ENCODE measurements at regions not wholly inside any gene's neighbourhood (a gene's known extent, or its start where the extent isn't known, plus 50 kb on each side); places are given as distances from the start of the nearest gene placed in this dataset.
"Not testable (repeated sequence)": the region's sequence is repeated elsewhere in the genome, so short reads cannot be mapped to it uniquely, and the experiment has no call there.

DNA sequence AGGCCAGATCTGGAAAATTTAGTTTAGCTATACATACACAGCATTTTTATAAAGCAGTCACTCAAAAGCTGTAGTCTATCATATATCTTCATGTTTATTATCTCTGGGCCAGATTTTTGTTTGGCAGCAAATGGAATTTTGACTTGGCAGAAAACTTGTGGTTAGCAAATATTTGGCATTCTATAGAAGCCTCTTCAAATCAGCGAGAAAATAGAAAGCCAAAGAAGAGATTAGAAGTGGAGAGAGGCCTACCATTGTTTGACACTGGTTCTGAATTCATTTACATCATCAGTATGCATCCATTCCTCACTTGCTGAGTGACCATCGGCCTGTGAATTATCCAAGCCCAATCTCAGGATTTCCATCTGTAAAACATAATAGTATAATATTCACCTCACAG is 1077.6 kb downstream of the GALC start:
- TF ChIP-seq, protein P1, sequence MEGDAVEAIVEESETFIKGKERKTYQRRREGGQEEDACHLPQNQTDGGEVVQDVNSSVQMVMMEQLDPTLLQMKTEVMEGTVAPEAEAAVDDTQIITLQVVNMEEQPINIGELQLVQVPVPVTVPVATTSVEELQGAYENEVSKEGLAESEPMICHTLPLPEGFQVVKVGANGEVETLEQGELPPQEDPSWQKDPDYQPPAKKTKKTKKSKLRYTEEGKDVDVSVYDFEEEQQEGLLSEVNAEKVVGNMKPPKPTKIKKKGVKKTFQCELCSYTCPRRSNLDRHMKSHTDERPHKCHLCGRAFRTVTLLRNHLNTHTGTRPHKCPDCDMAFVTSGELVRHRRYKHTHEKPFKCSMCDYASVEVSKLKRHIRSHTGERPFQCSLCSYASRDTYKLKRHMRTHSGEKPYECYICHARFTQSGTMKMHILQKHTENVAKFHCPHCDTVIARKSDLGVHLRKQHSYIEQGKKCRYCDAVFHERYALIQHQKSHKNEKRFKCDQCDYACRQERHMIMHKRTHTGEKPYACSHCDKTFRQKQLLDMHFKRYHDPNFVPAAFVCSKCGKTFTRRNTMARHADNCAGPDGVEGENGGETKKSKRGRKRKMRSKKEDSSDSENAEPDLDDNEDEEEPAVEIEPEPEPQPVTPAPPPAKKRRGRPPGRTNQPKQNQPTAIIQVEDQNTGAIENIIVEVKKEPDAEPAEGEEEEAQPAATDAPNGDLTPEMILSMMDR (conservative IDR thresholded peaks at IDR 0.05; ENCODE audit: control insufficient read depth, insufficient read depth, low read depth, low read length): no peak
- no peak for DNase-seq (ENCODE audit: low read depth)
- no peak overlapping the region for H3K4me3 ChIP-seq (ENCODE audit: control insufficient read depth, low read depth, low read length)

DNA sequence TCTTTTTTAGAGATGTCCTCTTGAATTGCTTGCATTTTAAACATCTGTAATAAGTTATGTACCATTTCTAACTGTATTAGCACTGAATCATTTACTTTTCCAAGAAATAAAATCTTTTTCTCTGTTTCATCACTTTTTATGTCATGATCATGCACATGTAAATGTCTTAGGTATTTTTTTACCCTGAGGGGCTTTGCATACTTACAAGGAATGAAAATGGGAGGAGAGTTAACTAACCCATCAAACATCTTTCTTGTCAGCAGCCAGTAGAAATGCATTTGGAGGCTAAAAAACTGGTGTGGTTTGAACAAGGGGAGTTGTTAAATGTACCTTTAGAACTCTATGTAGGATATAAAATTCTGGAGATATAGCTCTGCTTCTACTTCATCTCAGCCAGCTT is 1080.3 kb downstream of the GALC start:
- no peak overlapping the region for H3K4me3 ChIP-seq (ENCODE audit: control insufficient read depth, low read depth, low read length)

DNA sequence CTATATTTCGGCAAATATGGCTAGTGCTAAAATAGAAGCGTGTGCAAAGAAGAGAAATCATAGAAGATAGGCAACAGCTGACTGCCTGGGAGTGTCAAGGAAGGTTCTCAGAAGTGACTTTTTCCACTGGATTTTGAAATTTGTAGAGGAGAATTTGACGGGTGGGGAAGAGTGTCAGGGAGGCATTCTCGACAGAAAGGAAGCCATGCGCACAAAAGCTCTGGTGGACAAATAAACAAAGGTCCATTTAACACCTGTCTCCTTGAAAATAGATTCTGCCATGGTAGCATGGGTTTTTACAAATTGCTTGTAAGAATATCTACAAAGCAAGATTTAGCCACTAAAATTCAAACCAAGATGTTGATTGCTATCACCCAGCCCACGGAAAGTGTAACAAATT is 1081.5 kb downstream of the GALC start:
- TF ChIP-seq, protein P1 (conservative IDR thresholded peaks at IDR 0.05; ENCODE audit: control insufficient read depth, insufficient read depth, low read depth, low read length): no peak
- no peak overlapping the region for H3K4me3 ChIP-seq (ENCODE audit: control insufficient read depth, low read depth, low read length)
- DNase-seq (ENCODE audit: low read depth): no peak

More for the DNA sequence above, 1080.3 kb downstream of the GALC start:
- DNase-seq (ENCODE audit: low read depth): no peak
- TF ChIP-seq, protein P1 (conservative IDR thresholded peaks at IDR 0.05; ENCODE audit: control insufficient read depth, insufficient read depth, low read depth, low read length): no peak

DNA sequence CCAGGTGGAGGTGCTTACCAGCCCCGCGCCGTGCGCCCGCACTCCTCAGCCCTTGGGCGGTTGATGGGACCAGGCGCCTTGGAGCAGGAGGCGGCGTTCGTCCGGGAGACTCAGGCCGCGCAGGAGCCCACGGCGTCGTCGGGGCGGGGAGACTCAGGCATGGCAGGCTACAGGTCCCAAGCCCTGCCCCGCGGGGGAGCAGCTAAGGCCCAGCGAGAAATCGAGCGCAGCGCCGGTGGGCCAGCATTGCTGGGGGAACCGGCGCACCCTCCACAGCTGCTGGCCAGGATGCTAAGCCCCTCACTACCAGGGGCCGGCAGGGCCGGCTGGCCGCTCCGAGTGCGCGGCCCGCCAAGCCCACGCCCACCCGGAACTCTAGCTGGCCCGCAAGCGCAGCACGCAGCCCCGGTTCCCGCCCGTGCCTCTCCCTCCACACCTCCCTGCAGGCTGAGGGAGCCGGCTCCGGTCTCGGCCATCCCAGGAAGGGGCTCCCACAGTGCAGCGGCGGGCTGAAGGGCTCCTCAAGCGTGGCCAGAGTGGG is 1087.5 kb downstream of the GALC start:
- not testable (repeated sequence) for H3K4me3 ChIP-seq (ENCODE audit: control insufficient read depth, low read depth, low read length); DNase-seq (ENCODE audit: low read depth)

DNA sequence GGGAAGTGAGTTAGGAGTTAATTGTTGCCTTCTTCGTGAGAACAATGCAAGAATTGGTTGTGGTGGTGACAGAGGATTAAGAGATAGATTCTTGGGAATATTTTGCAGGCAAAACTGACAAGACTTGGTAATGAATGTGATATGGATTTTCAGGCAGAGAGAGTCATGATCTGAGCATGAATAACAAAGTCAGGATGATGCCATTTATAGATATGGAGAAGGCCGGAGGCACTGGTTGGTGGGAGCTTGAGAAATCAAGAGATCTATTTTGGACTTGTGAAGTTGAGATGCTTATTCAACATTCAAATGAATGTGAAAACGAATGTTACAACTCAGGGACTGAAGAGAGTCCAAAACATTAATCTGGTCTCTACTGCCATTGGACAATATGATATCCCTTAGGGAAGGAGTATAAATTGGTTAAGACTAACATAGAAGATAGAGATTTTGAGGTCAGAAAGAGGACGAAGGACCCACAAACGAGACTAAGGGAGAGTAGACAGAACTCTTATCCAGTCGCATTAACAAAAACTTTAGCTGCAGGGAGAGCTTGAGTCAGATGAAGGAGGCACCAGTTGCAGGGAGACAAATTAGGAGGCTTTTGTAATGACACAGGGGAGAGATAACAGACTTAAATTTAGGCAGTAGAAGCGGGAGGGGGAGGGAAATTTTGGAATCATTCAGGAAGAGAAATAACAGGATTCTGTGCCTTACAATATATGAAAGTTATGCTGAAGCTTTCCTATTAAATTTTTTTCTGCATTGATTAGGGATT is 1090.6 kb downstream of the GALC start:
- no peak overlapping the region for H3K4me3 ChIP-seq (ENCODE audit: control insufficient read depth, low read depth, low read length)
- TF ChIP-seq, protein P1 (conservative IDR thresholded peaks at IDR 0.05; ENCODE audit: control insufficient read depth, insufficient read depth, low read depth, low read length): no peak
- no peak for DNase-seq (ENCODE audit: low read depth)

DNA sequence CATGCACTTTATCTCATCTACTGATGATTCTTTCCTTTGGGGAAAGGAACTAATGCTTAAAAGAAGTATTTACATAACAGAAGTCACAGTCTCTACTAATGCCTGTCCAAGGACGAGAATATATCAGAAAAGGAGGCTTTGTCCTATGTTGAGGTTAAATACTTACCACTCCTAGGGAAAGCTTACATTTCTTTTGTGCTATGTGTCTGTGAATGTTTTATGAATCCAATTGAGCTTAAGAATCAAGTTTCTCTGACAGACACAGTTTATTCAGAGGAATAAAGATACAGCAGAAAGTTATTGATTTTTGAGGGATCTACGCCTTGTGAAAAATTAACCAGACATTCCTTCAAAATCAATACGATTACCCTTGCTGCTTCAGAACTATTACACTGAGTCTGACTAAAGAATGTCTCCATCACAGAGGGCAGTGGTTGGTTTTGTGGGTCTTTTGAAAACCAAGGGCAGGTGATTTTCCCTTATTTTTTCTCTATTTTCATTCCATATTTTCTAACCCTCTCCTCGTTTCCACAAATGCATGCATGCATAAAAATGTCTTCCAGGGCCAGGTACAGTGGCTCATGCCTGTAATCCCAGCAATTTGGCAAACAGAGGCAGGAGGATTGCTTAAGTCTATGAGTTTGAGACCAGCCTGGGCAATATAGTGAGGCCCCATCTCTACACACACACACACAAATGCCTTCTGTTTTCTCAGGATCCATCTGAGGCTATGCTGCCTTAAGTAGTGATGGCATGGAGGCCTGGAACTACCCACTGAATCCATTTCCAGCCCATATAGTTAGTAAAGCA is 1095.1 kb downstream of the GALC start:
- DNase-seq (ENCODE audit: low read depth): no peak
- H3K4me3 ChIP-seq (ENCODE audit: control insufficient read depth, low read depth, low read length): no peak overlapping the region
- TF ChIP-seq, protein P1 (conservative IDR thresholded peaks at IDR 0.05; ENCODE audit: control insufficient read depth, insufficient read depth, low read depth, low read length): no peak

DNA sequence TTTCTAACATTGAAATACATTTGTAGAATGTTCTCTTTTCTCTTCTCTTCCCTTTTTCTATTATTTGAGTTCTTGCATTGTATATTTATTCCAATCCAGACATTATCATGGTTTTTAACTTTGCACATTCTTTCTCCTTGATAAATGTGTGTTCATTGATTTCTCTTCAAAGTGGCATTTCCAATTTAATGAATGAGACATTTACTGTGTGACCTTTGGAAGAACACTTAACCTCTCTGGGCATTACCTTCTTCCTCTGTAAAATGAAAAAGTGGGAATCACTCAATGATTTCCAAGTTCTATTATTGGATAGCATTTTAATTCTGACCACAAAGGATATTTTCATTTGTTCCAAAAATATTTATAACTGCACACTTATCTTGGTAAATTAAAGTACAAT is 1095.8 kb downstream of the GALC start:
- TF ChIP-seq, protein P1 (conservative IDR thresholded peaks at IDR 0.05; ENCODE audit: control insufficient read depth, insufficient read depth, low read depth, low read length): no peak
- DNase-seq (ENCODE audit: low read depth): no peak
- H3K4me3 ChIP-seq (ENCODE audit: control insufficient read depth, low read depth, low read length): no peak overlapping the region
